Neutrophil (primary cell): ENCODE measurements at regions not wholly inside any gene's neighbourhood (a gene's known extent, or its start where the extent isn't known, plus 50 kb on each side); places are given as distances from the start of the nearest gene placed in this dataset.

Experiments used
- H3K27ac ChIP-seq: fragments of 200-600 bp; sonication (generic); 2 replicates; pipeline ENCODE4 v1.5.1; 2016; ENCODE audit warnings: mild to moderate bottlenecking, moderate library complexity
- H3K27me3 ChIP-seq: fragments of 200-600 bp; sonication (generic); 2 replicates; pipeline ENCODE4 v1.6.0; 2016; ENCODE audit warnings: mild to moderate bottlenecking
- H3K36me3 ChIP-seq: fragments of 200-600 bp; sonication (generic); 2 replicates; pipeline ENCODE4 v1.5.1; 2017
- H3K4me1 ChIP-seq, 2 experiments: fragments of 200-600 bp in 1 of 2; sonication (generic) in 1 of 2; 1 replicate in 1 of 2; 2 replicates in 1 of 2; pipeline versions ENCODE4 v1.5.1 to v1.6.1; 2013 to 2016; ENCODE audit warnings: low read depth in 1 of 2, low read length in 1 of 2, mild to moderate bottlenecking in 1 of 2, moderate library complexity in 1 of 2; ENCODE audit not compliant: control insufficient read depth in 1 of 2, insufficient read depth in 1 of 2
- H3K4me3 ChIP-seq, 2 experiments: fragments of 200-600 bp in 1 of 2; sonication (generic) in 1 of 2; 1 replicate in 1 of 2; 2 replicates in 1 of 2; pipeline ENCODE4 v1.5.1; 2013 to 2016; ENCODE audit warnings: low read depth in 1 of 2, low read length in 1 of 2, mild to moderate bottlenecking in 1 of 2, moderate library complexity in 1 of 2
- H3K9me3 ChIP-seq: fragments of 200-600 bp; sonication (generic); 2 replicates; pipeline ENCODE4 v1.5.1; 2016
- CTCF ChIP-seq: fragments of 200-600 bp; sonication (generic); IDR thresholded peaks from 2 replicates; pipeline ENCODE4 v1.5.1; 2016; ENCODE audit warnings: antibody characterized with exemption

- H3K4me1 ChIP-seq, result no peaks in the 10 kb centered on the region
- no peaks in the 10 kb centered on the region for H3K9me3 ChIP-seq
- no peak overlapping the region for H3K27ac ChIP-seq
- H3K4me3 ChIP-seq, result no peak overlapping the region
- H3K36me3 ChIP-seq, result no peaks in the 10 kb centered on the region
- no peak for TF ChIP-seq CTCF
- H3K27me3 ChIP-seq, result no peaks in the 10 kb centered on the region
Measured at GRCh38 chr1:88407248-88407647, 276.8 kb upstream of the PKN2 start.

- Histone ChIP-seq H3K36me3 (no peaks in the 10 kb centered on the region), H3K27me3 (no peaks in the 10 kb centered on the region), H3K9me3 (no peaks in the 10 kb centered on the region), H3K4me1 (no peaks in the 10 kb centered on the region), H3K4me3 (no peak overlapping the region), H3K27ac (no peak overlapping the region)
- no peak for TF ChIP-seq CTCF
Measured at GRCh38 chr1:88421997-88422396, 262.1 kb upstream of the PKN2 start.

GRCh38 chr1:88433556-88433955 is 250.5 kb upstream of the PKN2 start:
- H3K4me1 ChIP-seq, result no peaks in the 10 kb centered on the region
- TF ChIP-seq CTCF, result no peak
- H3K4me3 ChIP-seq, result no peak overlapping the region
- H3K9me3 ChIP-seq, result peaks cover 7% of the 10 kb centered on the region
- no peaks in the 10 kb centered on the region for H3K36me3 ChIP-seq
- no peaks in the 10 kb centered on the region for H3K27me3 ChIP-seq
- H3K27ac ChIP-seq, result no peak overlapping the region

GRCh38 chr1:88434836-88435235 is 249.2 kb upstream of the PKN2 start:
- H3K36me3 ChIP-seq, result no peaks in the 10 kb centered on the region
- H3K4me1 ChIP-seq, result no peaks in the 10 kb centered on the region
- no peak overlapping the region for H3K27ac ChIP-seq
- H3K27me3 ChIP-seq, result no peaks in the 10 kb centered on the region
- H3K9me3 ChIP-seq, result peaks cover 7% of the 10 kb centered on the region
- no peak for TF ChIP-seq CTCF
- H3K4me3 ChIP-seq, result no peak overlapping the region

- Histone ChIP-seq H3K27ac (no peak overlapping the region), H3K9me3 (no peaks in the 10 kb centered on the region), H3K27me3 (no peaks in the 10 kb centered on the region), H3K4me3 (no peak overlapping the region), H3K4me1 (no peaks in the 10 kb centered on the region), H3K36me3 (no peaks in the 10 kb centered on the region)
- no peak for TF ChIP-seq CTCF
Measured at GRCh38 chr1:88441022-88441421, 243.1 kb upstream of the PKN2 start.

GRCh38 chr1:88451856-88452255 is 232.2 kb upstream of the PKN2 start:
- H3K4me3 ChIP-seq, result no peak overlapping the region
- TF ChIP-seq CTCF, result no peak
- no peaks in the 10 kb centered on the region for H3K9me3 ChIP-seq
- peaks cover 4 to 9% of the 10 kb centered on the region in 2 experiments for H3K4me1 ChIP-seq
- H3K27me3 ChIP-seq, result no peaks in the 10 kb centered on the region
- H3K36me3 ChIP-seq, result no peaks in the 10 kb centered on the region
- H3K27ac ChIP-seq, result no peak overlapping the region
